ENCODE measurements at regions not wholly inside any gene's neighbourhood (a gene's known extent, or its start where the extent isn't known, plus 50 kb on each side); places are given as distances from the start of the nearest gene placed in this dataset.

DNA sequence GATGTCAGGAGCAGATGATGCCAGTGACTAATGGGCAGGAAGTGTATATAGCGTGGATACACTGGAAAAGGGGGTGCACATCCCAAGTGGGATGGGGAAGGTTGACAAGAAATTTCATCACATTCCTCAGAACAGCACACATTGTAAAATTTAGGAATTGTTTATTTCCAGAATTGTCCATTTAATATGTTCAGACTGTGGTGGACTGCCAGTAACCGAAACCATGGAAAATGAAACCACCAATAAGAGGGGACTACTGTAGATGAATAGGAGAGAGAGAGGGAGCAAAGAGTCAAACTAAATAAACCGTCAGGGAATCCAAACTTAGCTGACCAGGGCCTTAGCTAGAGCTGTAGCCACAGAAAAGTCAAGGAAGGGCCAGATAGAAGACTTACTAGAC lies 164.4 kb upstream of the PRDM1 start:
- TF ChIP-seq, protein P1, sequence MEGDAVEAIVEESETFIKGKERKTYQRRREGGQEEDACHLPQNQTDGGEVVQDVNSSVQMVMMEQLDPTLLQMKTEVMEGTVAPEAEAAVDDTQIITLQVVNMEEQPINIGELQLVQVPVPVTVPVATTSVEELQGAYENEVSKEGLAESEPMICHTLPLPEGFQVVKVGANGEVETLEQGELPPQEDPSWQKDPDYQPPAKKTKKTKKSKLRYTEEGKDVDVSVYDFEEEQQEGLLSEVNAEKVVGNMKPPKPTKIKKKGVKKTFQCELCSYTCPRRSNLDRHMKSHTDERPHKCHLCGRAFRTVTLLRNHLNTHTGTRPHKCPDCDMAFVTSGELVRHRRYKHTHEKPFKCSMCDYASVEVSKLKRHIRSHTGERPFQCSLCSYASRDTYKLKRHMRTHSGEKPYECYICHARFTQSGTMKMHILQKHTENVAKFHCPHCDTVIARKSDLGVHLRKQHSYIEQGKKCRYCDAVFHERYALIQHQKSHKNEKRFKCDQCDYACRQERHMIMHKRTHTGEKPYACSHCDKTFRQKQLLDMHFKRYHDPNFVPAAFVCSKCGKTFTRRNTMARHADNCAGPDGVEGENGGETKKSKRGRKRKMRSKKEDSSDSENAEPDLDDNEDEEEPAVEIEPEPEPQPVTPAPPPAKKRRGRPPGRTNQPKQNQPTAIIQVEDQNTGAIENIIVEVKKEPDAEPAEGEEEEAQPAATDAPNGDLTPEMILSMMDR (IDR thresholded peaks at IDR 0.05), result no peak
- no peak for TF ChIP-seq EZH2 (IDR thresholded peaks at IDR 0.05; ENCODE audit: borderline replicate concordance, insufficient read depth, low read depth, low read length, poor library complexity, severe bottlenecking)
